GM21529 (cell line): ENCODE measurements at regions not wholly inside any gene's neighbourhood (a gene's known extent, or its start where the extent isn't known, plus 50 kb on each side); places are given as distances from the start of the nearest gene placed in this dataset.

Experiments
- ATAC-seq: cut with Tn5 transposase; IDR thresholded peaks from one replicate; pipeline ENCODE4 v1.9.1; 2021; ENCODE audit not compliant: unreplicated experiment

DNA sequence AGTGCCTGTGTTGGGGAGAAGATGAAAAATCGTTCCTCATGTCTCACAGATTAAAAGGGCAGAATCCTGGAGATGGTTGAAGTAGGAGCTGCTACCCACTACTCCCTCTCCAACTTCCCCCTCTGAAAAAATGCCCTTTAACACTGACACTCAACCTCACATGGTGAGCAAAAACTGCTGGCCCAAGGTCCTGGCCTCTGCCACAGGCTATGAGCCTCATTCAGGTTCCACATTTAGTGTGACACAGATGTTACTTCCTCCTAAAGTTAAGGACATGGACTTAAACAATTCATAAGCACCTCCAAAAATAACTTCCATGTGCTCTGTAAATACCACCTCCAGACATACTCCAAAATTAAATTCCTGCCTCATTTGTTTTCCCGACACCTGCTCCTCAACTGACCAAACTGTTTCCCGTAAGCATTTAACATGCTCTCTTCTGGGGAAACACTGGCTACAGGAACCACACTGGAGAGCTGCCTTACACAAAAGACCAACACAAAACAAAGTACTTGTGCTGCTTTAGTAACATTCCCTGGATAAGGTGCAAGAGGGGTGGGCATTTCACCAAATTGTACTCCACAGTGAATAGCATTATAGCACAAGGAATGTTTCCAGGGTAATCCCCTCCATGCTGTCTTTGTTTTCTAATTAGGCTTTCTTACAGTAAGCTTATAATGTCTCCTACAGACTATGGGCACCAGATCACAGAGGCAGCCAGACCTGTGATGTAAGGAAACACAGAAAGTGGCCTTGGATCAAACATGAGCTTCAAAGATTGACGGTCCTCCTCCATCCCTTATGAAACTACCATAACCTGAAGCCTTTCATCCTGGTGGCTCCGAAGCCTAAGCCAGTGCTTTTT lies 57.0 kb downstream of the PHLDA1 start:
- no peak for ATAC-seq

DNA sequence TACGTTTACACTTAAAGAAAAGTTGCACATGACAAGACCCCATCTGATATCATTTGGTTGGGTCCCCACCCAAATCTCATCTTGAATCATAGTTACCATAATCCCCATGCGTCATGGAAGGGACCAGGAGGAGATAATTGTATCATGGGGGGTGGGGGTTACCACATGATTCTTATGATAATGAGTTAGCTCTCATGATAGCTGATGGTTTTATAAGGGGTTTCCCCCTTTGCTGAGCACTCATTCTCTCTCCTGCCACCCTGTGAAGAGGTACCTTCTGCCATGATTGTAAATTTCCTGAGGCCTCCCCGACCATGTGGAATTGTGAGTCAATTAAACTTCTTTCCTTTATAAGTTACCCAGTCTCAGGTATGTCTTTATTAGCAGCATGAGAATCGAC lies 60.3 kb downstream of the PHLDA1 start:
- ATAC-seq, result no peak

DNA sequence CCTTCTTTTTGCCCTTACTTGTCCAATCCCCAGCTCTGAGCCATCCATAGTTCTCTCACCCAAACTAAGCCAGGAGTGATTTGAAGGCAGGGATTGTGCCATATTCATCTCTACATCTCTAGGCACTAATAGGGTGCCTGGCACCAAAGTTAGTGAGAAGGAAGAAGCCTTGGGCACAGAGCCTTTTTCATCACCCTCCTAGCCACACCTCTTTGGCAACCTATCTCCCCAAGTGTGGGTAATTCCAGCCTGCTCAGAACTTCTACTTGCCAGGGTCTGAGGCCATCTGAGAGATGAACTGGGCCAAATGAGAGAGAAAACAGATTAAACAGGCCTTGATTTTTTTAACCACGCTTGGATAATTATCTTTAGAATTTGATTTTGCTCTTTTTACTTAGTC lies 61.3 kb downstream of the PHLDA1 start:
- ATAC-seq, result no peak

DNA sequence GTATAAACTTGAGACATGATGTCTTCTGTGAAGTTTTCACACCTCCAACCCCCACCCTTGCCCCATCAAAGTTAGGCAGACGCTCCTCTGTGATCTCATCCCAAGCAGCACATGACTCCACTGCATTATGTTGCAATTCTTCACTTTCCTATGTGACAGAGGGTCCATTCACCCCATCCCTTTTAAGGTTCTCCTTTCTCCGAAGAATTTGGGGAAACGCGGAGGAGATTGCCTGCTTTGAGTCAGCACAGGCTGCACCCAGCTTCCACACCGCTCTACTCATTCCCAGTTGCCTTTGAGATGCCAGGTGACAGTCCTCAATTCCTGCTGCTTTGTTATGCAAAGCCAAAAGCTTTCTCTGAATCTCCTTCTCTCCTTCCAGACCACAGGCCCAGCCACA lies 61.8 kb downstream of the PHLDA1 start:
- no peak for ATAC-seq

DNA sequence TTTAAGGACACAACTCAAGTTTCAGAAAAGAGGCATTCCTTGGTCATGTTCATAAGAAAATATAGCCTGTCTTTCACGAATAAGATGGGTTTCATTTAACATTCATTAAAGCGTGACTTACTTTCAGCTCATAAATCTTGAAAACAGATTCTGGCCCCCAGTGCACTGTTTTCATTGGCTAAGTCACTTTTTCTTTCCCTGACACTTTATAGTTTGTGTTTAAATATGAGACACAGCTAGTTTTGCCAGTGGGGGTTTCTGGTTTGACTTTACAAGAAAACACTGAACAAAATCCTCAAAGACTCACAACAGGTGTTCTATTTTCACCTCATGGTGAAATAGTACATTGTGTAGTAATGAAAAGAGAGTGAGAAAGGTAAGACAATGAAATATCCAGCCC lies 65.9 kb downstream of the PHLDA1 start:
- ATAC-seq, result no peak

DNA sequence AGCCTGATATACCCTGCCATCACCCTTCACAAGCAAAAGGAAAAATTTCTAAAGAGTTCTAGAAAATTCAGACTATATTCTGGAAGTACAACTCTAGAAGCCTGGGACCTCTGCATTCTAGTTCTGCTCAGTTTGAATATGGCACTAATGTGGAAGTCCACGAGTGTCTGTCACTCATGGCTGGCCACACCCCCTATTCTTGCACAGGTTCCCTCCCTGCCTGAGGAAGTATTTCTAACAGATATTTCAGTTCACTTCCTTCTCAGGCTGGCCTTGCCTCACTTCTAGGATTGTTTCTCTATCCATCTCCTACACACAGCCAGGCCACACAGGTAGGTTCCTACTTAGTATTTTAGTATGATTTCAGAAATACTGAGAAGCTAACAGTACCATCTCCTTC lies 67.4 kb downstream of the PHLDA1 start:
- ATAC-seq, result peak; percentile 54

DNA sequence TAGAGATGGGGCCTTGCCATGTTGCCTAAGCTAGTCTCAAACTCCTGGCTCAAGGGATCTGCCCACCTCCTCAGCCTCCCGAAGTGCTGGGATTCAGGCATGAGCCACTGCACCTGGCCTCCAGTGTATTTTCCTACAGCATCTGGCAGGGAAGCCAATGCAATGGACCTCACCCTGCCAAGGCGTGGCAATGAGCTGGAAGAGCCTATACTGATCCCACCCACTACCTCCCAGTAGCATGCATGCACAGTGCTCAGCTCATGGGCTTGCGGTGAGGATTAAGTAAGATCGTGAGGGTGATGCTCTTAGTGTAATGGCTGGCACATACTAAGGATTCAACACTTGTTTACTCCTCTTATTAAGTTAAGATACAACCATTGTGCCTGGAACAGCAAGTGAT lies 69.7 kb downstream of the PHLDA1 start:
- ATAC-seq, result no peak

DNA sequence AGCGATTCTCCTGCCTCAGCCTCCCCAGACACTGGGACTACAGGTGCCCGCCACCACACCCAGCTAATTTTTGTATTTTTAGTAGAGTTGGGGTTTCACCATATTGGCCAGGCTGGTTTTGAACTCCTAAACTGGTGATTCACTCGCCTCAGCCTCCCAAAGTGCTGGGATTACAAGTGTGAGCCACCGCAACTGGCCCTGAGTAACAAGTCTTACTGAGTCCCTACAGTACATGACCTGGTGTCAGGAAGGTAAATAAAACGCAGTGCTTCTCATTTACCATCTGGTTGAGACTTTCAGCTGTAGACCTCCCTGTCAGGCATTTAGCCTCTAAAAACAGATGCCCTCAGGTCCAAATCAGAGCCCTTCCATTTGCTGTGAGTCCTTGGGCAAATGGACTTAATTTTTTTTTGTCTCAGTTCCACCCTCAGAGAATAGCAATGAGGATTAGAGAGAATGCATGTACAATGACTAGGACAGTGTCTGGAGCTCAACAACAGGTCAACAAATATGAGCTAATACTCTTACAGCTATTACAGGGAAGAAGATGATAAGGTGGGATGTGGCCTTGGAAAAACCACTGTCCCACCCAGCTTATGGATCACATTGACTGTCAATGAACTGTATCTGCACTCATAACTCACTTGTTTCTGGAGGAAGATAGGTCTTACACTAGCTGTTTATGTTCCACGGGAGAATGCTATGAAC lies 70.5 kb downstream of the PHLDA1 start:
- no peak for ATAC-seq

DNA sequence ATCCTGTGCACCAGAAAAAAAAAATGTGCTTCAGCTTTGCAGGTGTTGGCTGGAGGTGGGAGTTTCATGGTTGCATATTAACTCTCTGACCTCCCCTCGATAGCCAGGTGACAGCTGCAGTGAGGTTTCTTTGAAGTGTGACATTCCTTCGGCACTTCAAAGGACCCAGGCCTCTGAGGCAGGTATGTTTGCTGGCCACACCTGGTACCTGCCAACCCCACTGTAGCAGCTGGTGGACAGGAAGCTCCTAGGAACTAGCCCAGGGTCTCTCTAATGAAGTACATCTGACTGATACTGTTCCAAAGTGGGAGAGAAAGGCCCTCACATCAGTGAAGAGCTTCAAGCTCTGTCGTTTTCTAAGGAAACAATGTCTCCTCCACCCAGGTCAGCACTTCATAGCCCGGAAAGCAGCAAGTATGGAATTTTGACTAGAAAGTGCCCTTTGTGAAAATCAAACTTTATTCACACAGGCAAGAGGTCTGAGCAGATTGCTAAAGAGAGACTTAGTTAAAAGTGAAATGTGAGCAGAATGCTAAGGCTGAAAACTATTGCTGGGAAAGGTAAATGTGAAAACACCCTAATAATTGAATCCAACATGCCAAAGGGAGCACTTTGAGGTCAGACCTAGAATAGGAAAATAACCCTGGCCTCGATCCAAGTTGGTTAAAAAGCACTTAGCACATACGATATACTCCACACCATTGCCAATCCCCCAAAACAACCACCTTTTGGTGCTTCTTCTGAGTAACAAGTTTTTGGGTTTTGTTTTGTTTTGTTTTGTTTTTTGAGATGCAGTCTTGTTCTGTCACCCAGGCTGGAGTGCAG lies 71.3 kb downstream of the PHLDA1 start:
- ATAC-seq, result no peak

DNA sequence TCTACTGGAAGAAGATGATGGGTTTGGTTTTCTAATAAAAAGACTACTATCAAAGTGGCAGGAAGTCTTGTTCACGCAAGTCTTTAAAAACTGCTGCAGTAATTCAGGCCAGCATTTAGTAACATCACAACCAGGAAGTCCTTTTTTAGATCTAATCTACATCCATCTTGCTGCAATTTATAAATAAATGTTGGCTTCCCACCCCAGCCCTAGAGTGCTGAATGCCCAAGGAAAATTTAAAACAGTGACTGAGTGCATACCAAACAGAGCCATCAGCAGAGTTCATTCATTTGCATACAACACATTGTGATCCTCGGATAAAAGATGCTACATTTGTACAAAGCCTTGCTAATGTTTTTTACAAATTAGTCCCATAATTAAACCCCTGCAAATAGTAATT lies 72.1 kb downstream of the PHLDA1 start:
- no peak for ATAC-seq

DNA sequence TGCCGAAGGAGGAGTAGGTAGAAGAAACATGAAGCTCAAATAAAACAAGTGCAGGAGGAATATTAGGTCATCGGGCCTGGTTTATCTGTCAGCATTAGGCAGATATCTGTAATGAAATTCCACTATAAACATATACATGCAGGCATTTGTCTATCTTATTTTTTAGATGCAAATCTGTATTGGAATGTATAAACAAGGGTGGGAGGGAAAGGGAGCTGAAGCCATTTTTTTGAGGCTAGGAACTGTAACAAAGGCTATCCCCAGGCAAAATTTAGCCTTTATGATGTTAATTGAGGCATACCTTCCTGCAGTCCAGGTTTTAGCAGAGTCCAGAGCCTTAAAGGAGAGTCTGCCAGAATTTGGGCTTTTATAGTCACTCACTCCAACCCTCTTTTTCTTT lies 72.5 kb downstream of the PHLDA1 start:
- no peak for ATAC-seq

DNA sequence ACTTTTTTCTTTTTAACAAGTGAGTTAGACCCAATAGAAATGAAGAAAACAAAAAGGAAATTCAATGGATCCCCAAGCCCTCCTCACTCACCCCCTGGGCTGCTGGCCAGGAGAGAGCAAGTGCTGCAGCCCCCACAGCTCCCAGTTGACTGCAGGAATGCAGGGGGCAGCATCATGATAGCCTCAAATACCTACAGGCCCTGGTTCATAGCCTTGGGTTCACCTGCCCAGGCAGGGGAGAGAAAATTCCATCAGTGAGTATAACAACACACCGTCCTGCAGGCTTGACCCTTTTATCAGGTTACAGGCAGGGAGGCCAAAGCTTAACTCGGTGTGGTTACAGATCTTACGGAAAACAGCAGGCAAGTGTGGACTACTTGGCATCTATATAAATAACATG lies 76.3 kb downstream of the PHLDA1 start:
- ATAC-seq, result no peak

DNA sequence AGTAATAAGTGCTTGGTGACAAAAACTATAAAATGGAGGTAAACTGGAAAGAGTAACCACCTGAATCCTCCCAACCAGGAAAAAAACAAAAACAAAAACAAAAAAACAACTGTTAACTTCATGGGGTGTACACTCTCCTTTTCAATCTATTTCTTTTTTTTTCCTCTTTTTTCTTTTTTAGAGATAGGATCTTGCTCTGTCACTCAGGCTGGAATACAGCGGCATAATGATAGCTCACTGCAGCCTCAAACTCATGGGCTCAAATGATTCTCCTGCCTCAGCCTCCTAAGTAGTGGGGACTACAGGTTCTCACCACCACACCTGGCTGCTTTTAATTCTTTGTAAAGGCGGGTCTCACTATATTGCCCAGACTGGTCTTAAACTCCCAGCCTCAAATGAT lies 76.8 kb downstream of the PHLDA1 start:
- no peak for ATAC-seq

DNA sequence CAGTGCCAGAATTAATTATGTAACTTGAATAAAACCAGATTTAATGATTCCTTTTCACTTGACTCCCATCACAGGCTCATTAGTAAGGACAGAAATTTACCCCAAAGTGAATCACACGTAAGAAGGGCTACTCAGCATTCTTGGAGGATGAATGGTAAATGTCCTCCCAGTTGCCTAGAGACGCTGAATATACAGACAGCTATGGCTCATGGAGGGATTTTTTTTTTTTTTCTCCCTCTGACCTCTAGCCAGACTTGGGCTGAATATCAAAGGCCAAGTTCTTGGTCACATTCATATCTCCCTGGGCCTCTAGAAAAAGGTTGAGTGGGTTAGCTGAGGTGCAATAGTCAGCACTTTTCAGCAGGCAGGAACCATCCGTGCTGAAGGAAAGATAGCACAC lies 77.5 kb downstream of the PHLDA1 start:
- no peak for ATAC-seq

DNA sequence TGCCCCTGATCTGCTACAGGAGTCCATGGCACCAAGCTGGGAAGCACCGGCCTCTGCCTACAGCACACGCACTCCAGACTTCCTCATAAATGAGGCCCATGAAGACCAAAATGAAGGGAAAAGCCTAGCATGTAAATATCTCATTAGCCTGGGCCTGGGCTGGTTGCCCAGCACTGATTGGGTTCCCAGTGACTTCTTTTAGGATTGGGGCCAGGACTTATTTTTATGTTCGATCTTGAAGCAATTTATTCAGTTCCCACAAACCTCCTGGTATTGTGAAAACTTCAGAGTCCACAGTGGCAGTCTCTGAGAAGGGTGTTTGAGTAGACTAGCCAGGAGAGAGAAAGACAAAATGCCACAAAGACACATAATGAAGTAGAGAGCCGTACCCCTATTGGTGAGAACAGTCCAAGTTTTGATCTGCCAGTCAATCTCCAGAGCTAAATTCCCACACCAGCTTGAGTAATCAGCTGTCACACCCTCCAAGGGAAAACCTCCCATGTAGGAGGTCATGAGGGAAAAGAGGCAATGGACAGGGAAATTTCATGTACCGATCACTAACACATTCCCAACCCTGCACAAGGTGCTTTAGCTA lies 78.2 kb downstream of the PHLDA1 start:
- no peak for ATAC-seq

DNA sequence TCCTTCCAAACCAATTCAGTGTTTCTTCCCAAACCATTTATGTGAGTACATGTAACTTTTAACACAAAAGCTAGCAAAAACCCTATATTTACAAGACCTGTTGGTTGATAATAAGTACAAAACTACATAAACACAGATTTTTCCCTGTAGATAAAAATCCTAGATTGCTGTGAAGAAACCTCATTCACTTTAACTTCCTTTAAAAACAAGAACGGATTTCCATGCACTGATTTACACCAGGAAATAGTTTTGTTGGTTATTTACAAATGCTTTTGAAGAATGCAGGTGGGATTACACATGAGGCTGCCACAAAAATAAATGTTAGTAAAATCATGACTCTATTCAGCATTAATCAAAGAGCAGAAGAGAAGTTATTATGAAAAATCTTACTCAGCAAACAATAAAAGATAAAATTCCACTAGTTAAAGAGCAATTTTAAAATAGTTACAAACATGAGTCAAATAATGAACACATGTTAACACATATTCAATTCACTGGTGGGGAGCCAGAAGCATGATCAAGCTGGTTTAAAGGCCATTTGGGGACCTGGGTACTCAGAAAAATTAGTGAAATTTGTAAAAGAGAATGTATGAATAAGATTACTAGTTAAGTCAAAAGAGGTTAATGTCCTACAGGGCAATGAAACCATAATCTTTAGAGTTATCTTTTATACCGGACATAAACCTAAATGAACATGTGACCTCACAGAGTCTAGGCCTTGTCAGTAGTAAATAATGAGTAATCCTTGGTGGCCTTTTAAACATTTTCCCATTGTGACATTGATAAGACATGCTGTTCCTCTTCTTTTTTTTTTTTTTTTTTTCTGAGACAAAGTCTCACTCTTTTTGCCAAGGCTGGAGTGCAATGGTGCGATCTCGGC lies 79.9 kb downstream of the PHLDA1 start:
- no peak for ATAC-seq

DNA sequence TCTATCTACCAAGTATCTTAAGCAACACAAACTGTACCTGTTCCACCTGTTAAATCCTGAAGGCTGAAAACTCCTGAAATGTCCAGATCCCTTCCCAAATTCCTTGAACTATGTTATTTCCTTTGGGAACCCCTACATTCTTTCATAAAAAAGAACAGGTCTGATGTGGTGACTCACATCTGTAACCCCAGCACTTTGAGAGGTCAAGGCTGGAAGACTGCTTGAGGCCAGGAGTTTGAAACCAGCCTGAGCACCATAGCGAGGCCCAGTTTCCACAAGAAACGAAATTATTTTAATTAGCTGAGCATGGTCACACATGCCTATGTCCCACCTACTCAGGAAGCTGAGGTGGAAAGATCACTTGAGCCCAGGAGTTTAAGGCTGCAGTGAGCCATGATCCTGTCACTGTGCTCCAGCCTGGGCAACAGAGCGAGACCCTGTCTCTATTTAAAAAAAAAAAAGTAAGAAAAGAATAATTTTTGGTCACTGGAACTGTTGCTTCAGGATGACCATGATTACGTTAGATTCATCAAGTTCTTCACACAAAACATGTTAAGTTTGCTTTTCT lies 84.3 kb downstream of the PHLDA1 start:
- no peak for ATAC-seq

DNA sequence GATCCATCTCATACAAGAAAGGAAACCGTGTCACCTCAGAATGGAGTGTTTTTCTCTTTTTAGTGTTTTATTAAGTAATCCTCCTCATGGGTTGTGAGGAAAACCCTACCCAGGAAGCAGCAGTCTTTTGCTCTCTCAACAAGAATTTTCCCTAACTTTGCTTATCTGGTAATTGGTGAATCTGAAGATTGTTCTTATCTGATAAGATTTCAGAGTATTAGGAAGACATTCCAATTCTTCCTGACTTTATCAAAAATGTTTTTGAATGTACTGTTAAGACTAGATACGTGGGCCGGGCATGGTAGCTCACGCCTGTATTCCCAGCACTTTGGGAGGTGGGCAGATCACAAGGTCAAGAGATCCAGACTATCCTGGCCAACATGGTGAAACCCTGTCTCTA lies 86.0 kb downstream of the PHLDA1 start:
- ATAC-seq, result no peak

DNA sequence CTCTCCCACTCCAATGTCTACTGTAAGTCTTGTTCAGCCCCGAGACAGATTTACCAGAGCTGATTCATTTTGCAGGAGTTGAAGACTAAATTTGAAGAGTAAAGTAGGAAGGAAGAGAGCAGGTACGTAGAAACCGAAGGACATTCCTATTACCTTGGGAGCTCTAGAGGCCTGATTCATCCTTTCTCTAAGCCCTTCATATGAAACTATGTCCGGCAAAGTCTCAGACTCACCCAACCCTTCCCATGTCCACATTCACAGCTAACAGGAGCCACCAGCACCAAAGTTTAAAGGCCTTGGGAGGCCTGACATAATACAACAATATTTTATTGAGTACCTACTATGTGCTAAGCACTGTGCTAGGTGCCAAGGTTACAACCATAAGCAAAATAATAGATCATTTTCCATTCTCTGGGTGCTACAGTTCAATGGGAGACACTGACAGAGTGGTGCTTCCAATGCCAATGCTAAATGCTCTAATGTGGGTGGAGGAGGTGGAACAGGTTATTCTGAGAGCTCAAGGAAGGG lies 86.6 kb downstream of the PHLDA1 start:
- no peak for ATAC-seq
